Lower lobe of right lung (tissue), 2 donors: ENCODE measurements at regions not wholly inside any gene's neighbourhood (a gene's known extent, or its start where the extent isn't known, plus 50 kb on each side); places are given as distances from the start of the nearest gene placed in this dataset.

ENCODE experiments used
- ATAC-seq, 2 donors: fragments of 200-7000 bp; cut with Tn5 transposase; one replicate each; pipeline ENCODE4 v1.9.1; 2020 to 2022; ENCODE audit warnings: mild to moderate bottlenecking in 2 of 2, moderate library complexity in 2 of 2
- DNase-seq: peaks from one replicate; pipeline ENCODE4 v3.0.0-alpha.2; 2020
- H3K27ac ChIP-seq: fragments of 200-600 bp; one replicate; pipeline ENCODE4 v1.8.0; 2022
- H3K27me3 ChIP-seq: fragments of 200-600 bp; one replicate; pipeline ENCODE4 v1.8.0; 2022; ENCODE audit warnings: low read depth
- H3K36me3 ChIP-seq: fragments of 200-600 bp; one replicate; pipeline ENCODE4 v1.8.0; 2022; ENCODE audit warnings: mild to moderate bottlenecking
- H3K4me1 ChIP-seq: fragments of 200-600 bp; one replicate; pipeline ENCODE4 v1.8.0; 2022
- H3K4me3 ChIP-seq: fragments of 200-600 bp; one replicate; pipeline ENCODE4 v1.8.0; 2022; ENCODE audit warnings: mild to moderate bottlenecking
- H3K9me3 ChIP-seq: fragments of 200-600 bp; one replicate; pipeline ENCODE4 v1.8.0; 2022
- intact Hi-C: fragments of 100-400 bp; cut with DNase I; formaldehyde crosslinking; loops from one replicate; pipeline ENCODE4 v1.11.0; 2022
- TF ChIP-seq, protein P1 (sequence below): fragments of 200-600 bp; IDR thresholded peaks from one replicate; pipeline ENCODE4 v1.8.0; 2022; ENCODE audit warnings: antibody characterized with exemption, mild to moderate bottlenecking
- donor health status: DM: no; HTN: yes; CAD: no; lungs with severe emphysema.

DNA sequence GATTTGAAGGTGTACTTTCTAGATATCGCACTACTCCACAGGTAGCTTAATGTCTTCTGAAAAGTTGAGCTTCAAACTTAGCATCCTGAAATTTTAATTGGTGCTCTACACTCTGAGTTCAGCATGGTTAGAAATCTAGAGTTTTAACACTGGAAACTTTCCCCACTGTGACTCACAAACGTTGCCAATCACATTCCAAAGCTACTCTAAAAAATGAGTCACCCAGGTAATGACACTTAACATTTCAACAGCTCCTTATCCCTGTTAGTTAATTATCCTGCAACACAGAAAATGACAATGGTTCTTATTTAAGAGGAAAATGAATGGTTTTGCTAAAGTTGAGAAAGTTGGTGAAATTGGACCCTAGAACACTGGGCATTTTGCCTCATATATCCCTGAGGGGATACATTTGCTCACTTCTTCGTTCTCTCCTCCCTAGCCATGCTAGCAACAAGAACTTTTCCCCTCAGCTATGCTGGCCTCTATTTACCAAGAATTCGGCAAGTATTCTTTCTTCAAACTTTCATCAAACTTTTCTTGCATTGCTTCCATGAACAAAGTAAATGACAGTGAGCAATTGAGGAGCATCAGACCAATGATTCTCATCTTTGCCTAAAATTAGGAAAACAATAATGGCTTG, 1024.1 kb upstream of the KLHL29 start:
- Histone ChIP-seq H3K27me3 (no peaks in the 10 kb centered on the region), H3K36me3 (no peaks in the 10 kb centered on the region), H3K9me3 (no peaks in the 10 kb centered on the region), H3K4me1 (no peaks in the 10 kb centered on the region), H3K4me3 (no peak overlapping the region), H3K27ac (no peak overlapping the region)
- TF ChIP-seq, protein P1, sequence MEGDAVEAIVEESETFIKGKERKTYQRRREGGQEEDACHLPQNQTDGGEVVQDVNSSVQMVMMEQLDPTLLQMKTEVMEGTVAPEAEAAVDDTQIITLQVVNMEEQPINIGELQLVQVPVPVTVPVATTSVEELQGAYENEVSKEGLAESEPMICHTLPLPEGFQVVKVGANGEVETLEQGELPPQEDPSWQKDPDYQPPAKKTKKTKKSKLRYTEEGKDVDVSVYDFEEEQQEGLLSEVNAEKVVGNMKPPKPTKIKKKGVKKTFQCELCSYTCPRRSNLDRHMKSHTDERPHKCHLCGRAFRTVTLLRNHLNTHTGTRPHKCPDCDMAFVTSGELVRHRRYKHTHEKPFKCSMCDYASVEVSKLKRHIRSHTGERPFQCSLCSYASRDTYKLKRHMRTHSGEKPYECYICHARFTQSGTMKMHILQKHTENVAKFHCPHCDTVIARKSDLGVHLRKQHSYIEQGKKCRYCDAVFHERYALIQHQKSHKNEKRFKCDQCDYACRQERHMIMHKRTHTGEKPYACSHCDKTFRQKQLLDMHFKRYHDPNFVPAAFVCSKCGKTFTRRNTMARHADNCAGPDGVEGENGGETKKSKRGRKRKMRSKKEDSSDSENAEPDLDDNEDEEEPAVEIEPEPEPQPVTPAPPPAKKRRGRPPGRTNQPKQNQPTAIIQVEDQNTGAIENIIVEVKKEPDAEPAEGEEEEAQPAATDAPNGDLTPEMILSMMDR, result no peak
- intact Hi-C loops, result no loop called here
- peak; percentile 71 to 90 for ATAC-seq
- no peak for DNase-seq

DNA sequence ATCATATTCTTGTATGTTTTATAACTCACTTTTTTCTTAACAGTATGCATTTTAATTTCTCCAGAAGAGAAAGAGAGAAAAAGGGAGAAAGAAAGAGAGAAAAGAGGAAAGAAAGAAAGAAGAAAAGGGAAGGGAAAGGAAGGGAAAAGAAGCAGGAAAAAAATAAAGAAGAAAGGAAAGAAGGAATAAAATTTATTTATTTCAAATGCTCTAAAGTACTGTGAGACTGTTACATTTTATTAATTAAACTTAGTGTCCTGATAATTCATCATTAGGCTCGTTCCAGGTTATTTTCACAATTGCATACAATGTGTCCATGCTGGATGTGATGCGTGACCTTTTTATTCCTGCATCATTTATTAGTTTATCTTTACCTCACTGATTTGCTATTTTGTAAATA, 1023.4 kb upstream of the KLHL29 start:
- Histone ChIP-seq H3K36me3 (no peaks in the 10 kb centered on the region), H3K27me3 (no peaks in the 10 kb centered on the region), H3K4me1 (no peaks in the 10 kb centered on the region), H3K27ac (no peak overlapping the region), H3K4me3 (no peak overlapping the region), H3K9me3 (no peaks in the 10 kb centered on the region)
- intact Hi-C loops, result no loop called here
- TF ChIP-seq, protein P1, result no peak
- ATAC-seq (no peak), DNase-seq (no peak)

DNA sequence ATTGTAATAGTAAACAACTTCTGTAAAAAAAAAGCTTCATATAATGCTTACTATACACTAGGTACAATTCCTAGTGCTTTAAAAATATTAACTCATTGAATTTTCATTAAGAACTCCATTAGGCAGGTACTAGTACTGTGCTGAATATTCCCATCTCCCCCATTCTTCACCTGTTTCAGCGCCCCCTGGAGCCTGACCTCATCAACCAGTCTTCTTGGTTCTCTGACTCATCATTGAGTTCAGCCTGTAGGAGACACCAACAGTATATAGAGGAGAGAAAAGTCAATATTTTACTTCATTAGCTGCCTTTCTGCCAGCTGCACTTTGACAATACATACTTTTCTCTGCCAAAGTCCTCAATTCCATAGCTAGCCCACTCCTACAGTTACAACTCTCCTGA, 1009.9 kb upstream of the KLHL29 start:
- no peak for ATAC-seq

DNA sequence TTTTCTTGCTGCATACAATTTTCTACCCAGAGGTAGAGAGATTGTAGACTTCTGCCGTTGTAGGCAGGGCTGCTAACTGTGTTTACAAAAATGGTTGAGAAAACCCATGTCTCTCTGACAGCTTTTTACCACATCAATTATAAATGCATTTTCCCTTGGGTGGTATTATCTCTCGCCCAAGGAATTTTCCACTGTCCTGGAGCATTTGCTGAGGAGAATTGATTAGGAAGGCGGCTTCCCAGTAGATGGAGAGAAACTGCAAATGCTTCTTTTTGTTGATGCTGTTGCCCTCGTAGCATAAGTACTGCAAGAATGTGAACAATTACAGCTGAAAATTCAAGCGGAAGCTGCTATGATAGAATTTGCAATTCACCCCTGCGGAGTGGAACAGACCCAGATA, 1007.7 kb upstream of the KLHL29 start:
- no peaks in the 10 kb centered on the region for H3K36me3 ChIP-seq
- no peak for DNase-seq
- H3K9me3 ChIP-seq, result no peaks in the 10 kb centered on the region
- TF ChIP-seq, protein P1, result no peak
- H3K27ac ChIP-seq, result no peak overlapping the region
- no peak overlapping the region for H3K4me3 ChIP-seq
- no peaks in the 10 kb centered on the region for H3K27me3 ChIP-seq
- intact Hi-C loops, result no loop called here
- no peaks in the 10 kb centered on the region for H3K4me1 ChIP-seq
- ATAC-seq, result no peak

More for the DNA sequence above, 1009.9 kb upstream of the KLHL29 start:
- H3K27me3 ChIP-seq, result no peaks in the 10 kb centered on the region
- H3K9me3 ChIP-seq, result no peaks in the 10 kb centered on the region
- TF ChIP-seq, protein P1, result no peak
- no peaks in the 10 kb centered on the region for H3K4me1 ChIP-seq
- no peaks in the 10 kb centered on the region for H3K36me3 ChIP-seq
- DNase-seq, result no peak
- no peak overlapping the region for H3K4me3 ChIP-seq
- no peak overlapping the region for H3K27ac ChIP-seq
- intact Hi-C loops, result no loop called here

DNA sequence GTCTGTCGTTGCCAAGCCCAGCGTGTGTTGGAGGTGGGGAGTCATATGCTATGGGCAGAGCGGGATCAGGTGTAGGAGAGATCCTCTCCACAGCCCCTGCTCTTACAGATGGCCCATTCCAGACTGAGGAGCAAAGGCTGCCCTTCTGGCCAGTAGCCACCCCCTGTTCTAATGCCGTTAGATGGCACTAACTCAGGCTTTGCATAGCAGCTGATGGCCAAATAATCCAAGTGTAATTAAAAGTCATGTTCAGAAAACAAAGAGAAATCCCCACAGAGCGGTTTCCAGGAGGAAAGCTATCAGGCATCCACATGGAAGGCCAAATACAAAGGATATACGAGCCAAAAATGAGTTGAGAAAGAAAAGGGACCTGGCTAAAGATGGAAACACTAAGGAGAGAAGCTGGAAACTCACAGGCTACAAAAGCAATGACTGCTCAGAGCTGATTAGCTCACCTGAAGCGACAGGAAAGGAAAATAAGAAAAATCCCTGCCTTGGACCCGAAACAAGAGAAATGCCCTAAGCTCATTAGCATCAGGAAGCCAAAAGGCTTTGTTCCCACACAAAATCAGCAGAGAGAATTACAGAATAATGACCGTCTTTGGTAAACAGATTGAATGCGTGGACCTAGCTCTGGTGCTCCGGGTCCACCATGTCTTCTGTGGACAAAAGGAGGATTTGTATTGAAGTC, 1002.4 kb upstream of the KLHL29 start:
- no peaks in the 10 kb centered on the region for H3K9me3 ChIP-seq
- no peak overlapping the region for H3K27ac ChIP-seq
- DNase-seq (no peak), ATAC-seq (no peak)
- H3K4me3 ChIP-seq, result no peak overlapping the region
- no peaks in the 10 kb centered on the region for H3K36me3 ChIP-seq
- intact Hi-C loops, result no loop called here
- H3K4me1 ChIP-seq, result no peaks in the 10 kb centered on the region
- TF ChIP-seq, protein P1, result no peak
- no peaks in the 10 kb centered on the region for H3K27me3 ChIP-seq
